OCI-LY3 (cell line): ENCODE measurements at regions not wholly inside any gene's neighbourhood (a gene's known extent, or its start where the extent isn't known, plus 50 kb on each side); places are given as distances from the start of the nearest gene placed in this dataset.
"Not testable (repeated sequence)": the region's sequence is repeated elsewhere in the genome, so short reads cannot be mapped to it uniquely, and the experiment has no call there.

ENCODE experiments used
- H2AFZ ChIP-seq: fragments of 200-600, 300-600 bp; shearing (Covaris generic); 2 replicates; pipeline ENCODE4 v1.6.0; 2014; ENCODE audit warnings: antibody characterized with exemption, low read depth, low read length
- H3K27ac ChIP-seq: fragments of 200-600, 300-600 bp; sonication (generic); 2 replicates; pipeline ENCODE4 v1.5.1; 2014; ENCODE audit warnings: mild to moderate bottlenecking, low read length, moderate library complexity, mixed read lengths
- H3K27me3 ChIP-seq: fragments of 200-600, 300-600 bp; sonication (generic); 2 replicates; pipeline ENCODE4 v1.6.1; 2014; ENCODE audit warnings: low read depth, low read length, mixed read lengths
- H3K36me3 ChIP-seq: fragments of 200-600, 300-600 bp; sonication (generic); replicated peaks from 2 replicates; pipeline ENCODE3; 2014; ENCODE audit warnings: low read depth, low read length, mixed read lengths
- H3K4me1 ChIP-seq: fragments of 300-600, 200-600 bp; sonication (generic); 2 replicates; pipeline ENCODE4 v1.6.1; 2014; ENCODE audit warnings: low read length, mixed read lengths
- H3K4me2 ChIP-seq: fragments of 200-600, 300-600 bp; sonication (generic); 2 replicates; pipeline ENCODE4 v1.6.1; 2014; ENCODE audit warnings: low read length, mixed read lengths
- H3K4me3 ChIP-seq: fragments of 300-600, 200-600 bp; sonication (generic); 2 replicates; pipeline ENCODE4 v1.5.1; 2014; ENCODE audit warnings: antibody characterized with exemption, mild to moderate bottlenecking, low read length, moderate library complexity
- H3K79me2 ChIP-seq: fragments of 300-600, 200-600 bp; shearing (Covaris generic); 2 replicates; pipeline ENCODE4 v1.6.1; 2014; ENCODE audit warnings: mild to moderate bottlenecking, low read length, mixed read lengths
- H3K9ac ChIP-seq: fragments of 300-600, 200-600 bp; shearing (Covaris generic); 2 replicates; pipeline ENCODE4 v1.6.0; 2014; ENCODE audit warnings: mild to moderate bottlenecking, low read length, moderate library complexity
- H3K9me3 ChIP-seq: fragments of 200-600, 300-600 bp; shearing (Covaris generic); 2 replicates; pipeline ENCODE4 v1.6.1; 2014; ENCODE audit warnings: low read length, mixed read lengths; ENCODE audit not compliant: insufficient read depth
- H4K20me1 ChIP-seq: fragments of 200-600, 300-600 bp; sonication (generic); 2 replicates; pipeline ENCODE4 v1.6.1; 2016; ENCODE audit warnings: low read length, mixed read lengths; ENCODE audit not compliant: insufficient read depth
- CTCF ChIP-seq: fragments of 200-600, 300-600 bp; sonication (generic); IDR thresholded peaks from 2 replicates; pipeline ENCODE4 v1.5.1; 2014; ENCODE audit warnings: antibody characterized with exemption, low read length, low read depth
- EZH2phosphoT487 ChIP-seq: fragments of 200-600 bp; shearing (Covaris generic); IDR thresholded peaks from 2 replicates; pipeline ENCODE4 v1.6.1; 2018; ENCODE audit warnings: antibody characterized with exemption, mixed run types, low read depth

GRCh38 chr6:84853901-84854300, 89.5 kb upstream of the TBX18 start:
- H3K36me3 ChIP-seq, result no peaks in the 10 kb centered on the region
- no peak overlapping the region for H2AFZ ChIP-seq
- no peak overlapping the region for H3K4me2 ChIP-seq
- no peaks in the 10 kb centered on the region for H3K79me2 ChIP-seq
- no peaks in the 10 kb centered on the region for H3K4me1 ChIP-seq
- no peak for TF ChIP-seq CTCF
- H3K27ac ChIP-seq, result no peak overlapping the region
- no peaks in the 10 kb centered on the region for H4K20me1 ChIP-seq
- no peak overlapping the region for H3K9ac ChIP-seq
- no peak overlapping the region for H3K4me3 ChIP-seq
- H3K9me3 ChIP-seq, result no peaks in the 10 kb centered on the region
- H3K27me3 ChIP-seq, result no peaks in the 10 kb centered on the region

- H3K27ac ChIP-seq, result no peak overlapping the region
Measured at GRCh38 chr6:84848960-84849359, 84.6 kb upstream of the TBX18 start.

GRCh38 chr6:84847390-84848160, 83.2 kb upstream of the TBX18 start:
- H2AFZ ChIP-seq, result no peak overlapping the region
- no peak overlapping the region for H3K27ac ChIP-seq
- no peaks in the 10 kb centered on the region for H3K4me1 ChIP-seq
- no peaks in the 10 kb centered on the region for H4K20me1 ChIP-seq
- TF ChIP-seq CTCF (no peak), EZH2phosphoT487 (no peak)
- no peaks in the 10 kb centered on the region for H3K79me2 ChIP-seq
- no peak overlapping the region for H3K9ac ChIP-seq
- H3K27me3 ChIP-seq, result no peaks in the 10 kb centered on the region
- H3K36me3 ChIP-seq, result no peaks in the 10 kb centered on the region
- no peaks in the 10 kb centered on the region for H3K9me3 ChIP-seq
- H3K4me2 ChIP-seq, result no peak overlapping the region
- H3K4me3 ChIP-seq, result no peak overlapping the region

More at GRCh38 chr6:84848960-84849359, 84.6 kb upstream of the TBX18 start:
- Histone ChIP-seq H3K4me2 (no peak overlapping the region), H4K20me1 (no peaks in the 10 kb centered on the region), H3K4me3 (no peak overlapping the region), H3K27me3 (no peaks in the 10 kb centered on the region), H3K4me1 (no peaks in the 10 kb centered on the region), H2AFZ (no peak overlapping the region), H3K9ac (no peak overlapping the region), H3K9me3 (no peaks in the 10 kb centered on the region), H3K79me2 (no peaks in the 10 kb centered on the region), H3K36me3 (no peaks in the 10 kb centered on the region)
- TF ChIP-seq CTCF (no peak), EZH2phosphoT487 (no peak)

- Histone ChIP-seq H3K9me3 (no peaks in the 10 kb centered on the region), H3K4me3 (no peak overlapping the region), H3K79me2 (no peaks in the 10 kb centered on the region), H4K20me1 (no peaks in the 10 kb centered on the region), H3K4me2 (no peak overlapping the region), H3K27ac (no peak overlapping the region), H3K4me1 (no peaks in the 10 kb centered on the region), H3K9ac (no peak overlapping the region), H3K27me3 (no peaks in the 10 kb centered on the region), H3K36me3 (no peaks in the 10 kb centered on the region), H2AFZ (no peak overlapping the region)
- TF ChIP-seq CTCF (no peak), EZH2phosphoT487 (no peak)
Measured at GRCh38 chr6:84842525-84843166, 78.2 kb upstream of the TBX18 start.

- not testable (repeated sequence) for H3K9ac ChIP-seq, H3K9me3 ChIP-seq, H3K27me3 ChIP-seq, H3K4me1 ChIP-seq, H3K36me3 ChIP-seq, H3K79me2 ChIP-seq, H4K20me1 ChIP-seq, H3K4me3 ChIP-seq, H3K4me2 ChIP-seq, H2AFZ ChIP-seq, H3K27ac ChIP-seq
Measured at GRCh38 chr6:84837068-84837866, 72.9 kb upstream of the TBX18 start.
